OCI-LY3 (cell line): ENCODE measurements at regions not wholly inside any gene's neighbourhood (a gene's known extent, or its start where the extent isn't known, plus 50 kb on each side); places are given as distances from the start of the nearest gene placed in this dataset.
A peak's percentile ranks its signal among the peaks of the same experiment; 100 is the strongest.

Experiments
- H2AFZ ChIP-seq: fragments of 200-600, 300-600 bp; shearing (Covaris generic); 2 replicates; pipeline ENCODE4 v1.6.0; 2014; ENCODE audit warnings: antibody characterized with exemption, low read depth, low read length
- H3K27ac ChIP-seq: fragments of 200-600, 300-600 bp; sonication (generic); 2 replicates; pipeline ENCODE4 v1.5.1; 2014; ENCODE audit warnings: mild to moderate bottlenecking, low read length, moderate library complexity, mixed read lengths
- H3K27me3 ChIP-seq: fragments of 200-600, 300-600 bp; sonication (generic); 2 replicates; pipeline ENCODE4 v1.6.1; 2014; ENCODE audit warnings: low read depth, low read length, mixed read lengths
- H3K36me3 ChIP-seq: fragments of 200-600, 300-600 bp; sonication (generic); replicated peaks from 2 replicates; pipeline ENCODE3; 2014; ENCODE audit warnings: low read depth, low read length, mixed read lengths
- H3K4me1 ChIP-seq: fragments of 300-600, 200-600 bp; sonication (generic); 2 replicates; pipeline ENCODE4 v1.6.1; 2014; ENCODE audit warnings: low read length, mixed read lengths
- H3K4me2 ChIP-seq: fragments of 200-600, 300-600 bp; sonication (generic); 2 replicates; pipeline ENCODE4 v1.6.1; 2014; ENCODE audit warnings: low read length, mixed read lengths
- H3K4me3 ChIP-seq: fragments of 300-600, 200-600 bp; sonication (generic); 2 replicates; pipeline ENCODE4 v1.5.1; 2014; ENCODE audit warnings: antibody characterized with exemption, mild to moderate bottlenecking, low read length, moderate library complexity
- H3K79me2 ChIP-seq: fragments of 300-600, 200-600 bp; shearing (Covaris generic); 2 replicates; pipeline ENCODE4 v1.6.1; 2014; ENCODE audit warnings: mild to moderate bottlenecking, low read length, mixed read lengths
- H3K9ac ChIP-seq: fragments of 300-600, 200-600 bp; shearing (Covaris generic); 2 replicates; pipeline ENCODE4 v1.6.0; 2014; ENCODE audit warnings: mild to moderate bottlenecking, low read length, moderate library complexity
- H3K9me3 ChIP-seq: fragments of 200-600, 300-600 bp; shearing (Covaris generic); 2 replicates; pipeline ENCODE4 v1.6.1; 2014; ENCODE audit warnings: low read length, mixed read lengths; ENCODE audit not compliant: insufficient read depth
- H4K20me1 ChIP-seq: fragments of 200-600, 300-600 bp; sonication (generic); 2 replicates; pipeline ENCODE4 v1.6.1; 2016; ENCODE audit warnings: low read length, mixed read lengths; ENCODE audit not compliant: insufficient read depth
- EZH2phosphoT487 ChIP-seq: fragments of 200-600 bp; shearing (Covaris generic); IDR thresholded peaks from 2 replicates; pipeline ENCODE4 v1.6.1; 2018; ENCODE audit warnings: antibody characterized with exemption, mixed run types, low read depth
- TF ChIP-seq, protein P1 (sequence below): fragments of 200-600, 300-600 bp; sonication (generic); IDR thresholded peaks from 2 replicates; pipeline ENCODE4 v1.5.1; 2014; ENCODE audit warnings: antibody characterized with exemption, low read length, low read depth

DNA sequence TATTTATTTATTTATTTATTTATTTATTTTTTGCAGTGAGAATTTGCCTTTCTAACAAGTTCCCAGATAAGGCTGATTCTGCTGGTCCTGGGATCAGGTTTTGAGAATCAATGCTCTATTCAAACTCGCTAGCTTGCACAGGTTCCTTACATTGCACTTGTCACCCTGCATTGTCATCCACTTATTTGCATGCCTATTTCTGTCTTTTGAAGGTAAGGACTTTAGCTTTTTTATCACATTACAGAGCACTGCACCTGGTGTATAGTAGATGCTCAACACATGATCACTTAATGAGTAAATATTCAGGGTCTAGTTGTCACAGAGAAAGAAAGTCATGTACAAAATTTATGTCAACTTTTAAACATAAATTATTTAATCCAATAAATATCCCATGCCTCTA lies 219.7 kb upstream of the BTG1 start:
- no peaks in the 10 kb centered on the region for H4K20me1 ChIP-seq
- H3K4me3 ChIP-seq, result no peak overlapping the region
- no peaks in the 10 kb centered on the region for H3K79me2 ChIP-seq
- peaks cover 7% of the 10 kb centered on the region; the same call in 1 of the 2 replicates for H3K9me3 ChIP-seq
- no peak for TF ChIP-seq EZH2phosphoT487
- TF ChIP-seq, protein P1, sequence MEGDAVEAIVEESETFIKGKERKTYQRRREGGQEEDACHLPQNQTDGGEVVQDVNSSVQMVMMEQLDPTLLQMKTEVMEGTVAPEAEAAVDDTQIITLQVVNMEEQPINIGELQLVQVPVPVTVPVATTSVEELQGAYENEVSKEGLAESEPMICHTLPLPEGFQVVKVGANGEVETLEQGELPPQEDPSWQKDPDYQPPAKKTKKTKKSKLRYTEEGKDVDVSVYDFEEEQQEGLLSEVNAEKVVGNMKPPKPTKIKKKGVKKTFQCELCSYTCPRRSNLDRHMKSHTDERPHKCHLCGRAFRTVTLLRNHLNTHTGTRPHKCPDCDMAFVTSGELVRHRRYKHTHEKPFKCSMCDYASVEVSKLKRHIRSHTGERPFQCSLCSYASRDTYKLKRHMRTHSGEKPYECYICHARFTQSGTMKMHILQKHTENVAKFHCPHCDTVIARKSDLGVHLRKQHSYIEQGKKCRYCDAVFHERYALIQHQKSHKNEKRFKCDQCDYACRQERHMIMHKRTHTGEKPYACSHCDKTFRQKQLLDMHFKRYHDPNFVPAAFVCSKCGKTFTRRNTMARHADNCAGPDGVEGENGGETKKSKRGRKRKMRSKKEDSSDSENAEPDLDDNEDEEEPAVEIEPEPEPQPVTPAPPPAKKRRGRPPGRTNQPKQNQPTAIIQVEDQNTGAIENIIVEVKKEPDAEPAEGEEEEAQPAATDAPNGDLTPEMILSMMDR, result no peak
- H3K27ac ChIP-seq, result no peak overlapping the region
- no peaks in the 10 kb centered on the region for H3K27me3 ChIP-seq
- no peak overlapping the region for H2AFZ ChIP-seq
- no peak overlapping the region for H3K4me2 ChIP-seq
- peaks cover 8% of the 10 kb centered on the region for H3K36me3 ChIP-seq
- H3K4me1 ChIP-seq, result peaks cover 52% of the 10 kb centered on the region
- H3K9ac ChIP-seq, result no peak overlapping the region

DNA sequence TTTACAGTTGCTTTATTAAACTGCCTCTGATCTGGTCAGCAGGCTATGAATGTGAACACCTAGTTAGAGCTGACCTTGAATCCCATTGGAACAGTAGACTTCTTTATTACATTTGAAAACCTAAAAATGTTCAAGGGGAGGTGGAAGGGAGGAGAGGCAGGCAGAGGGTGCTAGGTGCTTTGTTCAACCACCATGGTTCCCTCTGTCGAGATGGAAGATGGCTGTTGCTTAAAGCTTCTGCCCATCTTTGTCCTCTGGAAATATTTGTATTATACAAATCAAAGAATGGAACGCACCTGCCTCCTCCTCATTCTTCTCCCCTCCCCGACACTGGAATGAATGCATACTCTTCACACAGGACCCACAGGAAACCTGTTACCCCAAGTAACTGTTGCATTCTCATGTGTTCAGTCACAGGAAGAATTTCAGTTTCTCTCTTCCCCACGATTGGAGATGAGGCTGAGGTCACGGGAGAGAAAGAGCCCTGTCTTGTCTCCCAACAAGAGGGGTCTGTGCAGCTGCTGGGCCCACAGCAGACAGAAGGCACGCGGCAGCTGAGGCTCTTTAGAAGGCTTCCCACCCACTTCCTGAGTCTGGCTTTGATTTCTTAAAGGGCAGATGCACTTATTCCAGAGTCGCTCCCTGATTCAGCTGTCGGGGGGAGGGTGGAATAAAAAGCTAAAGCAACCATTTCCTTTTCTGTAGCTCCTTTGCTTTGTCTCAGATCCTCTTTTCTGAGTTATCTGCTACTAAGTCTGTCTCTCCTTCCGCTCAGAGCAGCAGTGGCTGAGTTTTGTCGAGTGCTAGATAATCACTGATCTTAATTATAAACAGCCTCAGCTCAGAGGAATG lies 217.9 kb upstream of the BTG1 start:
- peak overlapping the region; percentile 81 for H3K9ac ChIP-seq
- peaks cover 50% of the 10 kb centered on the region for H3K4me1 ChIP-seq
- peak overlapping the region; percentile 85 for H3K4me2 ChIP-seq
- H3K36me3 ChIP-seq, result peaks cover 8% of the 10 kb centered on the region
- H3K9me3 ChIP-seq, result peaks cover 7% of the 10 kb centered on the region; the same call in 1 of the 2 replicates
- peak overlapping the region; percentile 96 for H3K27ac ChIP-seq
- H2AFZ ChIP-seq, result peak overlapping the region; percentile 44; the same call in 1 of the 2 replicates
- TF ChIP-seq, protein P1, result no peak
- TF ChIP-seq EZH2phosphoT487, result no peak
- H3K79me2 ChIP-seq, result no peaks in the 10 kb centered on the region
- no peaks in the 10 kb centered on the region for H4K20me1 ChIP-seq
- H3K4me3 ChIP-seq, result peak overlapping the region; percentile 73
- no peaks in the 10 kb centered on the region for H3K27me3 ChIP-seq

DNA sequence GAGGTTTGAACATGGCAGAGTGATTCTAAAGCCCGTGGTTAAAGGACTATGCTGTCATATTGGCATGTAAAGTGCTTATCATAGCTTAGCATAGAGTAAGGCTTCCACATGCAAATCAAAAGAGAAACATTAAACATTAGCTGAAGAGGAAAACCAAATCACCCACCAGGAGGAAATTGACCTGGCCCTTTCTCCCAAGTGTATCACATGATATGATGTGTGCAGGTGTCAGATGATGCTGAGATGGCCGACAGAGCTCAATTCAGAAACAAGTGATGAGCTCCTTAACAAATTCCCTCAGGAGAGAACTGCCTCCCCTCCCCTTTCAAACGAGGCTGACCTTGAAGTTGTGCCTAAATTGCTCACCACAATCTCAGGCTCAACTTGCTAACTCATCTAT lies 217.1 kb upstream of the BTG1 start:
- peak overlapping the region; percentile 81 for H3K9ac ChIP-seq
- no peaks in the 10 kb centered on the region for H3K27me3 ChIP-seq
- H3K4me2 ChIP-seq, result peak overlapping the region; percentile 85
- H3K27ac ChIP-seq, result peak overlapping the region; percentile 96
- peak overlapping the region; percentile 44; the same call in 1 of the 2 replicates for H2AFZ ChIP-seq
- H3K4me1 ChIP-seq, result peaks cover 50% of the 10 kb centered on the region
- H3K4me3 ChIP-seq, result peak overlapping the region; percentile 73
- no peak for TF ChIP-seq EZH2phosphoT487
- TF ChIP-seq, protein P1, result no peak
- peaks cover 7% of the 10 kb centered on the region; the same call in 1 of the 2 replicates for H3K9me3 ChIP-seq
- peaks cover 8% of the 10 kb centered on the region for H3K36me3 ChIP-seq
- no peaks in the 10 kb centered on the region for H4K20me1 ChIP-seq
- no peaks in the 10 kb centered on the region for H3K79me2 ChIP-seq

DNA sequence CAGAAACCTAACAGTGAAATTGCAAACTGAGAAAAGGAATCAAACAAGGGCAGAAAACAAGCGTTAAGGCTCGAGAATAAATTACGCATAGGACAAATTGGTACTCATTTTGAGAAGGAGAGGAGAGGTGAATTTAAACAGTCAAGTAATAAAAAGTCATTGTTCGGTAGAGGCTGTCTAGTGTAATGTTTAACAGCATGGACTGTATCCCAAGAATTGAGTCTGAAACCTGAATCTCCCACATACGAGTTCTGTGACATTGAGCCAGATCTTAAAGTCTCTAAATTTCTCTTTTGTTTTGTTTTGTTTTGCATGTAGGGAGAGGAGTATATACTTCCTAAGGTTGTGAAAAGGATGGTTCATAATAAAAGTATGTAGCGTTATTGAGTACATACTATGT lies 216.5 kb upstream of the BTG1 start:
- Histone ChIP-seq H3K79me2 (no peaks in the 10 kb centered on the region), H3K27me3 (no peaks in the 10 kb centered on the region), H3K4me2 (peak overlapping the region; percentile 85), H3K36me3 (peaks cover 8% of the 10 kb centered on the region), H3K4me3 (peak overlapping the region; percentile 73), H3K9me3 (peaks cover 7% of the 10 kb centered on the region; the same call in 1 of the 2 replicates), H3K27ac (peak overlapping the region; percentile 96), H2AFZ (peak overlapping the region; percentile 44), H4K20me1 (no peaks in the 10 kb centered on the region), H3K9ac (peak overlapping the region; percentile 81), H3K4me1 (peaks cover 50% of the 10 kb centered on the region)
- no peak for TF ChIP-seq EZH2phosphoT487
- TF ChIP-seq, protein P1, result no peak
